Colon (tissue), 2 donors: ENCODE measurements at regions not wholly inside any gene's neighbourhood (a gene's known extent, or its start where the extent isn't known, plus 50 kb on each side); places are given as distances from the start of the nearest gene placed in this dataset.

Experiments used
- FAIRE-seq: peaks from 2 replicates; lab custom pipeline; 2012; peaks lifted over from hg19 to GRCh38; lab: Jason Lieb, UNC
- donor health status: control.
- donor health status: control.

DNA sequence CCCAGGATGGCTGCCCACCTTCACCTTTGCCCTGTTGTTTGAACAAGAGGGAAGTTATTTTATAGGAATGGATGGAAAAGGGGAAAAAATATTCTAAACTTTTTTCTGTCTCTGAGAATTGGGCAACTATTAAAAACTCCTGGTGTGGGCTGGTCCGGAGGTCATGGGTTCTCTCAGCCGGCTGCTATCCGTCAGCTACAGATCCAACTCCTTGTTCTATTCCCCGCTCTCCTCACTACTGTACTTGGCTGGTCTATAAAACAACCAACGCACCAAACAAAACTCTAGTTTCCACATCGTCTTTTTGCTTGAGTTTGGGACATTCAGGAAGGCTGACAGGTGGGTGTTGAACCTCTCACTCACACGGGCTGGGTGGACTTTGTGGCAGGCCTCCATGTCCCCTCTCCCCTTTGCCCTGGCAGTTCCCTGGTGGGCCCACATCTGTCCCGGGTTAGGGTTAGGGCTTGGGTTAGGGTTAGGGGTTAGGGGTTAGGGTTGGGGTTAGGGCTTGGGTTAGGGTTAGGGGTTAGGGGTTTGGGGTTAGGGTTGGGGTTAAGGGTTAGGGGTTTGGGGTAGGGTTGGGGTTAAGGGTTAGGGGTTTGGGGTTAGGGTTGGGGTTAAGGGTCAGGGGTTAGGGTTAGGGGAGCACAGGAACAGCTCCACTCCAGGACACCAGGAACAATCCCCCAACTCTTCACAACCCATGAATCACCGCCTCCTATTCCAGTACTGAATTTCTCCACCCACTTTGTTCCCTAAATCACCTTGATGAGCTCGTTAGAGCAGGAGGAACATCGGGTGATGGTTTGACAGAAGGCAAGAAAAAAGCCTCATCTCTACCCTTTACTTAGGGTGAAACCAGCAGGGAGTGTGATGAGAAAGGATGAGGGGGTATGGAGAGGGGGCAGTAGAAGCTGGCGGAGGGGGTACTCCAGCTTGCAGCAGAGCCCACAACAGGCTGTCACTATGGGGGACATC, 302.1 kb upstream of the IRX4 start:
- FAIRE-seq, result no peak

- FAIRE-seq, result no peak
Observed at GRCh38 chr5:2184026-2184366, 301.3 kb upstream of the IRX4 start.

DNA sequence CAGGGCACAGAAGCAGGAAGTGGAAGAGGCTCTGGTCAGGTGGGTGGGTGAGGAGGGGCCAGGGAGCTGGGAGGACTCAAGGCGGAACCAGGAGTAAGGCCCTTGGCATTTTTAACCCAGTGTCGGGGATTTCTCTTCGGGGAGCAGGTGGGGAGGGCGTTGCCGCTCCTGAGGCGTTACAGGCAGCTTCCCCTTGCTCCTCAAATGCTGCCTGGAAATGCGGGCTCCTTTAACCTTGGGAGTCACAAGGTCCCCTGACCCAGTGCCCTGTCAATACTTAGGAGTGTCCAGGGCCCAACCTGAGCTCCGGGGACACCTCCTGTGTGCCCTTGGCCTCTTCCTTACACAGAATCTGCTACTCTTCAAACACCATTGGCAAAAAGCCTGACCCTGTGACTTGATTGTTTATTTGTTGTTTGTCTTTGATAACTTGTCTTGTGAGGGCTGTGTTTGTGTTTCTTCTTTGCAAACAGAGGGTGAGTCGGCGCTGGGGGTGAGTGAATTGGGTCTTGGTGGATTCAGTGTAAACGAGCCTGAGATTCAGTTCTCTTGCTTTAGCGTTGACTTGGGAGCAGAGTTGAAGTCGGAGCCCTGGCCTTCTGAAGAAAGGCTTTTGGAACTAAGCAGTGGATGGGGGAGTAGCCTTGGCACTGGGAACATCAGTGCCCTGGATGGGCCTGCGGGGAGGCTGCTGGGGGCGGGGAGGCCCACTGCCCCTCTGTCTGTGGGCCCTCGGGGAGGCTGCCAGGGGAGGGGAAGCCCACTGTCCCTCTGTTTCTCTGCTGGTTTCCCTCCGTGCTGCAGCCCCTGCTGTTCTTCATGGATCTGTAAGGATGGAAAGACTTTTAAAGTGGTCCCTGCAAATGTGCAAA, 300.7 kb upstream of the IRX4 start:
- no peak for FAIRE-seq

DNA sequence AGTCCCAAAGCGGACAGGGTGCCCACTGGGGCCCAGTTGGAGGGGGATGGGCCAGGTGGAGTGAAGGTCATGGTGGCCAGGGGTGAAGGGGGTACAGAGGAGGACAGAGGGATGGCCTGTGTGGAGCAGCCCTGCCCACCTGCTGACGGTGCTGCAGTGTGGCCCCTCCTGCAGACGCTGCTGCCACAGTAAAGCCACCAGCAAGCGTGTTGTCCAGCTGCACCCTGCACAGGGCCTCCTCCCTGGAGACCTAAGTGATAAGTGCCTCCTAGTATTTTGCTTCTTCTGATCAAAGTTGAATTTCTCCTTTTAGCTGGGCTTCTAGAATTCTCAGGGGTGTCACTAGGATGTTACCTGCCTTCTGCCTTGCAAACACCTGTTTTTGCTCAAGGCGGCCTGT, 299.3 kb upstream of the IRX4 start:
- no peak for FAIRE-seq

DNA sequence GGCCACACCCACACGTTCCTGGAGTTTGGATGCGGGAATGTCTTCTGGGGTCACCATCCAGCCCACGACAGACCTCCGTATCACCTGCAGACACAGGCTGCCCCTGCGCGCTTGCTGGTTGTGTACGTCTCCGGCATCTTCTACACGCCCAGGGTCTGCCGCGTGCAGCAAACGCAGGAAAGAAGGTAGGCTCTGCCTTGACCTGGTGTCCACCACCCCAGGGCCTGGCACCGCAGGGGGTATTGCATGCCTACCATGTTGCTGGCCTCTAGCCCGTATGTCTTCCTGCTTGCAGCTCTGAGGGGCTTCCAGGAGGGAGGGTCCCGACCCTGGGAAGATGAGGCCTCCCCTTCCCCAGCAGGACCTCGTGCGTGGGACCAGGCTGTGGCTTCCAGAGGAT, 298.8 kb upstream of the IRX4 start:
- no peak for FAIRE-seq

DNA sequence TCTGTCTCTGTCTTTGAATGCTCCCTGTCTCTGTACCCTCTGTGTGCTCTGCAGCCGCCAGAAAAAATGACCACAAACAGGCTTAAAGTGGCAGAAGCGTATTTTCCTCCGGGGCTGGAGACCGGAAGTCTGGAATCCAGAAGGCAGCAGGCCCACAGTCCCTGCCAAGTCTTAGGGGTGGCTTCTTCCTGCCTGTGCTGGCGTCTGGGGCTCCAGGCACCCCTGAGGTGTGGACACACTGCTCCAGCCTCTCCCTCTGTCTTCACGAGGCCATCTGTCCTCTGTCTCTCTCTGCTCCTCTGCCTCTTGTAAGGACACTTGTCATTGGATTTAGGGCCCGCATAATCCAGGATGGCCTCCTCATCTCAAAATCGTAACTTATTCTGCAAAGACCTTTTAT, 298.4 kb upstream of the IRX4 start:
- FAIRE-seq, result no peak

DNA sequence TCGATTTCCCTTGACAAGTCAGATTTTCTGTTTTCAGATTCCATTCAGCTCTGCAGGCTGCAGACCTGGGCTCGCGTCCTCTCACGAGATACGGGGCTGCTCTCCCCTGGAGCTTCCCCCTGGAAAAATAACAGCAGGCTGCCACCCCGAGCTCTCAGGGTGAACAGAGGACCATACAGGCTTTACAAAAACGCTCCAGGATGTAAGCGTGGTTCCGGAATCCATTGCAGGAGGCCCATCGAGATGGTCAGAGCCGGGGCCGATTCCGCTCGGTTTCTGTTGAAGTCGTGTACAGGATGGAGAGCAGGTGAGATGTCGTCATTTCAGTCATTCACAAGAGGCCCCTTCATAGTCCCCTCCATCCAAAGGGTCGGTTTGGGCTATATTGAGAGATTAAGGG, 297.7 kb upstream of the IRX4 start:
- no peak for FAIRE-seq

DNA sequence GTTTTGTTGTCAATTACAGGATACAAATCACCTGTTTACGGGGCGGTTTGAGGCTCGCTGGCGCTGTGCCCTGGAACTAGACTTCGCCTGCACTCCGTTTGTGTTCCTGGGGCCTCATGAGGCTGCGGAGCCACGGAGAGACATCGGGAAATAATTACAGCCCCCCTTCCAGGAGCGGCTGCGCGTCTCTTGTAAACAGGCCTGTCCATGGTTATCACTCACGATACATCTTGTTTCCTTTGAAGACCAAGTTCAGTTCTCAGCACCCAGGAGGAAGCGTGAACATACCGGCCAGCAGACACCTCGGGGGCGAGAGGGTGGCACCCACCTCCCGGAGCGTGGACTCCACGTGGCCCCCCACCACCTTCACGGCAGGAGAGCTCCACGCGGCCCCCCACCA, 297.1 kb upstream of the IRX4 start:
- no peak for FAIRE-seq

DNA sequence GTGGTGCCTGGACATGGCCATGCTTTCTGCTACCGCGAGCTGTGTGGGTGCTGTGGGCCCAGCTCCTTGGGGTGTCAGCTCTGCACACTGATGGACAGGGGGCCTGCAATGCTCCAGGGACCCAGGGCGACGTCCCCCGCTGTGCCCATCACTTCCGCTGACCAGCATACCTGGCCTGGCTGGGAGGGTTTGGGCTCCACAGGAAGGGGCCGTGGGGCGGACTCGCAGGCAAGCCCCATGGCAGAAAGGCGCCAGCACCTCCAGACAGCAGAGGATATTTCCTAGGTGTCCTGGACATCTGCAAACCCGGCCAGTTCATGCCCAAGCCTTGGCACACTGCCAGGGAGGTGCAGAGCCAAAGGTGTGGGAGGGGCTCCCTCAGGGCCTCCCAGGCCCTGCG, 295.8 kb upstream of the IRX4 start:
- FAIRE-seq, result no peak

- no peak for FAIRE-seq
Observed at GRCh38 chr5:2178071-2178477, 295.3 kb upstream of the IRX4 start.

DNA sequence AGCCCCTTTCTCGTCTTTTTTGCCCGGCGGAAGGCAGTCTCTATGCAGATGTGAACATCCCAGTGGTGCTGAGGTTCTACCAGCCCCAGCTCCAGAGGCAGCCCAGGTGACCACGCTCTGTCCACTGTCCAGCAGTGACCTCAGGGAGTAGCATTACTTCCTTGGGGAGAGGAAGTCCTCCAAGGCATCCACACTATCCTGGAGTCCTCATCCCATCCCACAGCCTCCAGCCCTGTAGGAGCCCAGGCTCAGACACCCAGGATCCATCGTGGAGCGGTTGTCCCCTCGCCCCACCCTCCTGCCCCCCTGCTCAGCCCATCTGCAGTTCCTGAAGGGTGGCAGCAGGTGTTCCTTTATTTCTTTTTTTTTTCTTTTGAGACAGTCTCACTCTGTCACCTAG, 294.5 kb upstream of the IRX4 start:
- FAIRE-seq, result no peak

- FAIRE-seq, result no peak
Observed at GRCh38 chr5:2176581-2176980, 293.9 kb upstream of the IRX4 start.

- no peak for FAIRE-seq
Observed at GRCh38 chr5:2175842-2176404, 293.2 kb upstream of the IRX4 start.

DNA sequence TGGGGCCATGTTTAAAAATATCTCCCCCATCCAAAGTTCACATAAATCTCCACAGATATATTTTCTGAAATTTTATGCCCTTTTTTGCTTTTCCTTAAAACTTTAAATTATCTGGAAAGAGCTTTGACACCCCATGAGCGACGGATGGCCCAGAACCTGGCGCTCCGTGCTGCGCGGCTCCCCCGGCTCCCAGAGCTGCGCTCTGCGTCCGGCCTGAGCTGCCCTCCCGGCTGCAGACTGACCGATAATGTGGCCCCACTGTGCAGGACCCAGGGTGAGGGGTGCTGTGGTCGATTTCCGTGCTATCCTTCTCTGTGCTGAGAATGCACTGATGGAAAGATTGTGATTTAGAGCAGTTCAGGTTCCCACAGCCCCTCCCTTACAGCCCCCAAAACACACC, 292.3 kb upstream of the IRX4 start:
- FAIRE-seq, result no peak

DNA sequence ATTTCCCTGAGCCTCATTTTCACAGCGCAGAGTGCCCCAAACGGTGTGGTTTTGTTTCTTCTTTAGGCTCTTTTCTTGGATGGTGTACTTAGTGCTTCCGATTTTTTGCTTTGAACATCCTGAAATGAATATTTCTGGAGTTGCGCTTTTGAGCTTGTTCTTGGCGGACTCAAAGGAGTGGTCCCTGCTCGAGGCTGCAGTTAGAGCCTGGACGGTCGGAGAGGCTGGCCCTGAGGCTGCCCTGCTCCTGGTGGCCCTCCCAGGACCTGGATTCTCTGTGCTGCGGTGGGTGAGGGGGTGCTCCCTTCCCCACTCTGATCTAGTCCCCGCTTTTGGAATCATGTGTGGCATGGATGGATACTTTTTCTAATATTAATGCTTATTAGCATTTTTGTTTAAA, 291.8 kb upstream of the IRX4 start:
- FAIRE-seq, result no peak

- FAIRE-seq, result no peak
Observed at GRCh38 chr5:2173151-2173834, 290.6 kb upstream of the IRX4 start.

DNA sequence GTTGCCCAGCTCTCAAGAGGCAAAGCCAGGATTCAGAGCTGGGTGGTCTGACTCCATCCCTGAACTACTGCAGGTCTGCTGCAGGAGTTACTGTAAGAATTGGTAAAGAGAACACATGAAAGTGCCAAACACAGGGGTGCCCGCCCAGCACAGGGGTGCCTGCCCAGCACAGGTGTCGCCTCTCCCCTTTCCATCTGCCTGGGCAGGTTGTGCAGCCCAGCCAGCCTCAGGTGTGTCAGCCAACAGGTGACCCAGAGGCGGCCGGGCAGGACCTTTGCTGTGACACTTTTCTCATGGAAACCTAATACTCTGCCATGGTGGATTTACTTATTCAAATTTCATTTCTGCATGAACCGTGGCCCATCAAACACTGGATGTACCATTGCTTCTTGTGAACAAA, 289.7 kb upstream of the IRX4 start:
- FAIRE-seq, result no peak

DNA sequence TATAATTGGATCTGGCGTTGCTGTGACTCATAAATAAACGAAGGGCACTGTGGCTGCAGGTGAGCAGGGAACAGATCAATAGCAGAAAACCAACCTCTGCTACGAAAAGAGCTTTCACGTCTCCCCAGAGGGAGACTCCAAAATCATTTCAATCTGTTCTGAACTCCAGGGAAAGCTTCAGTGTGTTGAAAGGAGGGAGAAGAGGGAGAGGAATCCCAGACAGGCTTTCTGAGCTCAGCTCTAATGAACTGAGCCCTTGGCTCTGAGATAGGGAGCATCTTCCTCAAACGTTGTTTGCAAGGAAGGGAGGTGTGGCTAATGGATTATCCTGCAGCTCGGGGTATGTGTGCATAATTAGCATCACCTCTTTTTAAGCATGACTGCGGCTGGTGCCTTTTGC, 288.0 kb upstream of the IRX4 start:
- FAIRE-seq, result no peak

GRCh38 chr5:2169850-2170760, 287.4 kb upstream of the IRX4 start:
- no peak for FAIRE-seq

- no peak for FAIRE-seq
Observed at GRCh38 chr5:2169430-2169808, 286.7 kb upstream of the IRX4 start.
